IgD-negative memory B cell (primary cell): ENCODE measurements at regions not wholly inside any gene's neighbourhood (a gene's known extent, or its start where the extent isn't known, plus 50 kb on each side); places are given as distances from the start of the nearest gene placed in this dataset.

Source experiments
- H3K27ac Mint-ChIP-seq, 3 donors: one replicate each; pipeline ENCODE4 v1.8.0; 2020 to 2022; ENCODE audit warnings: mild to moderate bottlenecking in 3 of 3, mixed read lengths in 3 of 3, moderate library complexity in 1 of 3
- H3K27me3 Mint-ChIP-seq: one replicate; pipeline ENCODE4 v1.8.0; 2021; ENCODE audit warnings: mixed read lengths
- H3K36me3 Mint-ChIP-seq: one replicate; pipeline ENCODE4 v1.8.0; 2020; ENCODE audit warnings: mild to moderate bottlenecking, mixed read lengths
- H3K4me1 Mint-ChIP-seq, 3 donors: one replicate each; pipeline ENCODE4 v1.8.0; 2020 to 2022; ENCODE audit warnings: mixed read lengths in 3 of 3, mild to moderate bottlenecking in 1 of 3
- H3K4me3 Mint-ChIP-seq, 4 donors: one replicate each; pipeline ENCODE4 v1.8.0; 2020 to 2022; ENCODE audit warnings: mild to moderate bottlenecking in 4 of 4, mixed read lengths in 4 of 4, moderate library complexity in 3 of 4
- H3K9me3 Mint-ChIP-seq, 3 donors: one replicate each; pipeline ENCODE4 v1.8.0; 2020 to 2021; ENCODE audit warnings: mixed read lengths in 3 of 3, mild to moderate bottlenecking in 1 of 3

DNA sequence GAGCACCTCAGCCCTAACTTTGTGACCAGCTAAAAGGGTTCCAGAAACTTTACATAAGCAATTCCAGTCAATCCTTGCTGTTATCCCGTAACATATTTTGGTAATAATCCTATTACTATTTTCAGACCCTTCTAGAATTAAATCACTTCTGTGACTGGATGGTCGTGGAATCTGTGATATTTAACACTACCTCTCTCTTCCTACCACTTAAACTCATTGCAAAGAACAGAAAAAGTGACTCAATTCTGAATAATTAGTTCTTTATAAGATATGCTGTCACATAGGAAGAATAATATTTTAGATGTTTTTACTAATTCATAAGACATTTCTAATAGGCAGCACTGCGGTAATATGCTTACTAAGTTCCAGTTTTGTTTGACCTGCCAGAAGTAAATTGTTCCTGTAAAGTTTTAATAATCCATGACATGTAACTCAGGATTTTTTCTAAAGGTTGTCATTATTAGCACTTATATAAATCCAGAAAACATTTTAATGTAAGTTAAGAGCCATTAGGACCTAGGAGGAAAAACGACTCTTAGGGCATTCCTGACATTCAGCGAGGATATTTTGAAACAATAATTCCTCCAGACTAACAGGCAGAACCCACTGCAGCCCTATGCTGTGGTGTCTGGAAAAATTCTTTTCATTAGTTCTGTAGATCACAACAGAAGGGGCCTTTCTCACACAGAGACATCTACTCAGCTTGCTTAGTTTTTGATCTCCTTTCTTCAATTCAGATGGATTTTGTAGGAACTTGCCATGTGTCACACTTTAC is 113.3 kb upstream of the MBNL1 start:
- no peak overlapping the region for H3K27ac Mint-ChIP-seq
- peaks cover 2% of the 10 kb centered on the region for H3K36me3 Mint-ChIP-seq
- H3K4me1 Mint-ChIP-seq, result peaks cover 0 to 1% (median under 1%) of the 10 kb centered on the region in 3 donors
- no peaks in the 10 kb centered on the region for H3K9me3 Mint-ChIP-seq
- H3K4me3 Mint-ChIP-seq, result no peak overlapping the region
- no peaks in the 10 kb centered on the region for H3K27me3 Mint-ChIP-seq

- Mint-ChIP-seq H3K36me3 (no peaks in the 10 kb centered on the region), H3K9me3 (no peaks in the 10 kb centered on the region), H3K4me1 (peaks cover 0 to 1% (median 0%) of the 10 kb centered on the region in 3 donors), H3K27me3 (no peaks in the 10 kb centered on the region), H3K4me3 (no peak overlapping the region), H3K27ac (no peak overlapping the region)
Observed at GRCh38 chr3:152156880-152157279, 111.8 kb upstream of the MBNL1 start.

DNA sequence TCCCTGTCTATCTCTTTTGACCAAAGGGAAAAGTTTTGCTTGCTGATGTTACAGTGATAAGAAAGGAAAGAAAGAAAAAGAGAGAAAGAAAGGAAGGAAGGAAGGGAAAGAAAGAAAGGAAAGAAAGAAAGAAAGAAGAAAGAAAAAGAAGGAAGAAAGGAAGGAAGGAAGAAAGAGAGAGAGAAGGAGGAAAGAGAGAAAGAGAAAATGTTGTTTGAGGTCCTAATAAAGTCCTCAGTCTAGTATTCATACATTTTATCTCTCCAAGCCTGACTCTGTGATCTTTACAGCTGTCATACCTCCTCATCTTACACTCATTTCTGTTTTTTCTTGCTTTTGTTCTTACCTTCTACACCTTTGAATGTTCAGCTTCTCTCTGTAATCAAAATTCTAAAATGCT is 111.4 kb upstream of the MBNL1 start:
- Mint-ChIP-seq H3K27ac (no peak overlapping the region), H3K36me3 (no peaks in the 10 kb centered on the region), H3K4me1 (peaks cover 0 to 1% (median 0%) of the 10 kb centered on the region in 3 donors), H3K4me3 (no peak overlapping the region), H3K9me3 (no peaks in the 10 kb centered on the region), H3K27me3 (no peaks in the 10 kb centered on the region)

GRCh38 chr3:152159328-152159727 is 109.4 kb upstream of the MBNL1 start:
- H3K27me3 Mint-ChIP-seq, result no peaks in the 10 kb centered on the region
- no peak overlapping the region for H3K4me3 Mint-ChIP-seq
- no peaks in the 10 kb centered on the region for H3K36me3 Mint-ChIP-seq
- peaks cover 0 to 3% (median 0%) of the 10 kb centered on the region in 3 donors for H3K9me3 Mint-ChIP-seq
- peaks cover 0 to 1% (median 0%) of the 10 kb centered on the region in 3 donors for H3K4me1 Mint-ChIP-seq
- no peak overlapping the region for H3K27ac Mint-ChIP-seq

- Mint-ChIP-seq H3K36me3 (no peaks in the 10 kb centered on the region), H3K9me3 (peaks cover 0 to 5% (median 0%) of the 10 kb centered on the region in 3 donors), H3K4me3 (no peak overlapping the region), H3K27me3 (no peaks in the 10 kb centered on the region), H3K27ac (no peak overlapping the region), H3K4me1 (peaks cover 0 to 1% (median 0%) of the 10 kb centered on the region in 3 donors)
Observed at GRCh38 chr3:152160350-152161011, 108.2 kb upstream of the MBNL1 start.

- Mint-ChIP-seq H3K27ac (no peak overlapping the region), H3K36me3 (peaks cover 8% of the 10 kb centered on the region), H3K27me3 (no peaks in the 10 kb centered on the region), H3K4me3 (no peak overlapping the region), H3K4me1 (no peaks in the 10 kb centered on the region), H3K9me3 (peaks cover 3 to 4% (median 3%) of the 10 kb centered on the region in 3 donors)
Observed at GRCh38 chr3:152172460-152172859, 96.3 kb upstream of the MBNL1 start.

- peaks cover 0 to 1% (median 0%) of the 10 kb centered on the region in 3 donors for H3K4me1 Mint-ChIP-seq
- H3K36me3 Mint-ChIP-seq, result peaks cover 8% of the 10 kb centered on the region
- no peak overlapping the region for H3K27ac Mint-ChIP-seq
Observed at GRCh38 chr3:152173627-152174026, 95.1 kb upstream of the MBNL1 start.

DNA sequence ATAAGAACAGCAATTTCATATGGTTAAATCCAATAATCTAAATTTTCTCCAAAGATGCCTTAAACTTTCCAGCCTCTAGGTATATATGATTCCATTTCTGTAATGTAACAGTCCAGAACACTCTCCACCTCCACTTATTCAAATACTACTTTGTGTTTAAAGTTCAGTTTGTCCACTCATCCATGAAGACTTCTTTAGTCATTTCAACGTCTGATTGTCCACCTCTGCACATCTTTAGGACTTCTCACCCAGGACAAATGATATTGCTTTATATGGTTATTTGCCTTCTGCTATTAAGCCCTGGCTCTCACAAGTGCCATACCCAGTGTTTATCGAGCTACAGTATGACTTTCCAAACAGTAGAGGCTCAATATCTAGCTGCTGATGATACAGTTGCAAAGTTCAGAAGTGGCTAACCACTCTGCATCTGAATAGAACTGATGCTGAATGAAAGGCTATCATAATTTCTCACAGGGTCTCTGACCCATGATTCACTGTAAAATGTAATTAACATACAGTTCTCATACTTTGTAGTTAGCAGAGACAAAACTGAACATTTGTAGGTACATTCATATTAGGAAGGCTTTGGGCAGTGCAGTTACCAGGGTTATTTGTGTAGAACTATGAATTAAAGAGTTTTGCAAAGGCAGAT is 93.7 kb upstream of the MBNL1 start:
- Mint-ChIP-seq H3K4me3 (no peak overlapping the region), H3K36me3 (peaks cover 8% of the 10 kb centered on the region), H3K27me3 (no peaks in the 10 kb centered on the region), H3K27ac (no peak overlapping the region), H3K4me1 (peaks cover 0 to 1% (median 0%) of the 10 kb centered on the region in 3 donors), H3K9me3 (peaks cover 1 to 4% (median 3%) of the 10 kb centered on the region in 3 donors)

More at GRCh38 chr3:152173627-152174026, 95.1 kb upstream of the MBNL1 start:
- no peak overlapping the region for H3K4me3 Mint-ChIP-seq
- H3K9me3 Mint-ChIP-seq, result peaks cover 3 to 4% (median 3%) of the 10 kb centered on the region in 3 donors
- H3K27me3 Mint-ChIP-seq, result no peaks in the 10 kb centered on the region

DNA sequence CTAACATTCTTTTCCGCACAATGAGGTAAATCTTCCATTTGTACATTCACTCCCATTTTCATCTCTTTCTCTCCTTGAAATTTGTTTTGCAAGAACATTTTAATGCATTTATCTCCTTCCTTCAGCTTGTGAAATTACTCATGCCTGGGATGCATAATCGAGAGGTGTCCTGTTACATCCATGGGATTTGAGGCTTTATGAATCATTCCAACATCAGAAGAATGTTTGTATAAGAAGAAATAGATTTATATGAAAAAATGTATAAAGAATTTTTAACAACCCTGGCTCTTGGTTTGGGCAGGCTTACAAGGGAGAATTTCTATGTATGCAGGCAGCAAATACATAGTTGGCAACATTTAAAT is 93.2 kb upstream of the MBNL1 start:
- no peak overlapping the region for H3K4me3 Mint-ChIP-seq
- H3K36me3 Mint-ChIP-seq, result peaks cover 8% of the 10 kb centered on the region
- no peaks in the 10 kb centered on the region for H3K27me3 Mint-ChIP-seq
- no peak overlapping the region for H3K27ac Mint-ChIP-seq
- H3K4me1 Mint-ChIP-seq, result peaks cover 0 to 1% (median 0%) of the 10 kb centered on the region in 3 donors
- H3K9me3 Mint-ChIP-seq, result peaks cover 1 to 4% (median 3%) of the 10 kb centered on the region in 3 donors

- Mint-ChIP-seq H3K9me3 (peaks cover 0 to 3% (median 0%) of the 10 kb centered on the region in 3 donors), H3K4me3 (no peak overlapping the region), H3K27ac (no peak overlapping the region), H3K36me3 (peaks cover 8% of the 10 kb centered on the region), H3K27me3 (no peaks in the 10 kb centered on the region), H3K4me1 (peaks cover 0 to 1% (median 0%) of the 10 kb centered on the region in 3 donors)
Observed at GRCh38 chr3:152176241-152176640, 92.5 kb upstream of the MBNL1 start.

GRCh38 chr3:152176998-152177397 is 91.7 kb upstream of the MBNL1 start:
- Mint-ChIP-seq H3K36me3 (peaks cover 2% of the 10 kb centered on the region), H3K9me3 (no peaks in the 10 kb centered on the region), H3K27ac (no peak overlapping the region), H3K27me3 (no peaks in the 10 kb centered on the region), H3K4me1 (peaks cover 0 to 1% (median 0%) of the 10 kb centered on the region in 3 donors), H3K4me3 (no peak overlapping the region)

DNA sequence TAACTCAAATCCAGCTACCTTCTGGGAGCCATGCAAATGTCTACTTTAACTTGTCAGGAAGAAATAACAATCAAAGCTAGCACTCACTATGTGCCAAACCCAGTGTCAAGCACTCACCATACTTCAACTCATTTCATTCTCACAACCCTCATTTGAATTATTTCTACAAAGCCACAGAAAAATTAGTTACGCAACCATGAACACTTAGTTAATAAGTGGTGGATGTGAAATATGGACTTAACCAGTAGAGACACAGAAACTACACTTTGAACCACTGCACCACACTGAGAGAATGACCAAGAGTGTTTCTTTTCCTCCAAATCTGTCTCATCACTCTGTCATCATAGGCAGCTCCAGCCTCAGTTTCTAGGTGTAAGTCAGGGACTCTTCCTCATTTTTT is 91.0 kb upstream of the MBNL1 start:
- H3K36me3 Mint-ChIP-seq, result peaks cover 2% of the 10 kb centered on the region
- H3K27me3 Mint-ChIP-seq, result no peaks in the 10 kb centered on the region
- H3K27ac Mint-ChIP-seq, result no peak overlapping the region
- H3K9me3 Mint-ChIP-seq, result no peaks in the 10 kb centered on the region
- no peak overlapping the region for H3K4me3 Mint-ChIP-seq
- peaks cover 0 to 1% (median 0%) of the 10 kb centered on the region in 3 donors for H3K4me1 Mint-ChIP-seq

GRCh38 chr3:152183473-152183872 is 85.3 kb upstream of the MBNL1 start:
- no peaks in the 10 kb centered on the region for H3K27me3 Mint-ChIP-seq
- peaks cover 11 to 20% (median 14%) of the 10 kb centered on the region in 3 donors for H3K4me1 Mint-ChIP-seq
- no peak overlapping the region for H3K4me3 Mint-ChIP-seq
- no peaks in the 10 kb centered on the region for H3K36me3 Mint-ChIP-seq
- no peak overlapping the region for H3K27ac Mint-ChIP-seq
- no peaks in the 10 kb centered on the region for H3K9me3 Mint-ChIP-seq

- peaks cover 11 to 23% (median 21%) of the 10 kb centered on the region in 3 donors for H3K4me1 Mint-ChIP-seq
- H3K27me3 Mint-ChIP-seq, result no peaks in the 10 kb centered on the region
- no peak overlapping the region for H3K4me3 Mint-ChIP-seq
- H3K36me3 Mint-ChIP-seq, result no peaks in the 10 kb centered on the region
- no peaks in the 10 kb centered on the region for H3K9me3 Mint-ChIP-seq
- no peak overlapping the region for H3K27ac Mint-ChIP-seq
Observed at GRCh38 chr3:152184971-152185686, 83.6 kb upstream of the MBNL1 start.
